ENCODE measurements at regions not wholly inside any gene's neighbourhood (a gene's known extent, or its start where the extent isn't known, plus 50 kb on each side); places are given as distances from the start of the nearest gene placed in this dataset.

DNA sequence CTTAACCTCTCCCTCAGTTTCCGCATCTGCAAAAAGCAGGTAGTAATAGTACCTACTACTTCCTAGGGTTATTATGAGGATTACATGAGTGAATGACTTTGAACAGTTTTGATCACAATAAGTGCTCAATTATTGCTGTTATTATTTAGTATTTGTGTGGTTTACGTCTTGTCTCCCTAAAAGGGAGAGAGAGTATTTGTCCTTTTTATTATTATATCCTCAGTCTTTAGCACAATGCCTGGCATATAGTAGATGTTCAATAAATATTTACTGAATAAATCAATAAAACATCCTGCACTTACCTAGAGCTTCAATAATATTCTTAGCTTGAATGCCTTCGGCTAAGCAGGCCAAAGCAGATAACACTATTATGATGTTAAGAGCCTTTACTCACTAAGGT, 160.0 kb downstream of the TANC2 start (continued):
- TF ChIP-seq, protein P1, sequence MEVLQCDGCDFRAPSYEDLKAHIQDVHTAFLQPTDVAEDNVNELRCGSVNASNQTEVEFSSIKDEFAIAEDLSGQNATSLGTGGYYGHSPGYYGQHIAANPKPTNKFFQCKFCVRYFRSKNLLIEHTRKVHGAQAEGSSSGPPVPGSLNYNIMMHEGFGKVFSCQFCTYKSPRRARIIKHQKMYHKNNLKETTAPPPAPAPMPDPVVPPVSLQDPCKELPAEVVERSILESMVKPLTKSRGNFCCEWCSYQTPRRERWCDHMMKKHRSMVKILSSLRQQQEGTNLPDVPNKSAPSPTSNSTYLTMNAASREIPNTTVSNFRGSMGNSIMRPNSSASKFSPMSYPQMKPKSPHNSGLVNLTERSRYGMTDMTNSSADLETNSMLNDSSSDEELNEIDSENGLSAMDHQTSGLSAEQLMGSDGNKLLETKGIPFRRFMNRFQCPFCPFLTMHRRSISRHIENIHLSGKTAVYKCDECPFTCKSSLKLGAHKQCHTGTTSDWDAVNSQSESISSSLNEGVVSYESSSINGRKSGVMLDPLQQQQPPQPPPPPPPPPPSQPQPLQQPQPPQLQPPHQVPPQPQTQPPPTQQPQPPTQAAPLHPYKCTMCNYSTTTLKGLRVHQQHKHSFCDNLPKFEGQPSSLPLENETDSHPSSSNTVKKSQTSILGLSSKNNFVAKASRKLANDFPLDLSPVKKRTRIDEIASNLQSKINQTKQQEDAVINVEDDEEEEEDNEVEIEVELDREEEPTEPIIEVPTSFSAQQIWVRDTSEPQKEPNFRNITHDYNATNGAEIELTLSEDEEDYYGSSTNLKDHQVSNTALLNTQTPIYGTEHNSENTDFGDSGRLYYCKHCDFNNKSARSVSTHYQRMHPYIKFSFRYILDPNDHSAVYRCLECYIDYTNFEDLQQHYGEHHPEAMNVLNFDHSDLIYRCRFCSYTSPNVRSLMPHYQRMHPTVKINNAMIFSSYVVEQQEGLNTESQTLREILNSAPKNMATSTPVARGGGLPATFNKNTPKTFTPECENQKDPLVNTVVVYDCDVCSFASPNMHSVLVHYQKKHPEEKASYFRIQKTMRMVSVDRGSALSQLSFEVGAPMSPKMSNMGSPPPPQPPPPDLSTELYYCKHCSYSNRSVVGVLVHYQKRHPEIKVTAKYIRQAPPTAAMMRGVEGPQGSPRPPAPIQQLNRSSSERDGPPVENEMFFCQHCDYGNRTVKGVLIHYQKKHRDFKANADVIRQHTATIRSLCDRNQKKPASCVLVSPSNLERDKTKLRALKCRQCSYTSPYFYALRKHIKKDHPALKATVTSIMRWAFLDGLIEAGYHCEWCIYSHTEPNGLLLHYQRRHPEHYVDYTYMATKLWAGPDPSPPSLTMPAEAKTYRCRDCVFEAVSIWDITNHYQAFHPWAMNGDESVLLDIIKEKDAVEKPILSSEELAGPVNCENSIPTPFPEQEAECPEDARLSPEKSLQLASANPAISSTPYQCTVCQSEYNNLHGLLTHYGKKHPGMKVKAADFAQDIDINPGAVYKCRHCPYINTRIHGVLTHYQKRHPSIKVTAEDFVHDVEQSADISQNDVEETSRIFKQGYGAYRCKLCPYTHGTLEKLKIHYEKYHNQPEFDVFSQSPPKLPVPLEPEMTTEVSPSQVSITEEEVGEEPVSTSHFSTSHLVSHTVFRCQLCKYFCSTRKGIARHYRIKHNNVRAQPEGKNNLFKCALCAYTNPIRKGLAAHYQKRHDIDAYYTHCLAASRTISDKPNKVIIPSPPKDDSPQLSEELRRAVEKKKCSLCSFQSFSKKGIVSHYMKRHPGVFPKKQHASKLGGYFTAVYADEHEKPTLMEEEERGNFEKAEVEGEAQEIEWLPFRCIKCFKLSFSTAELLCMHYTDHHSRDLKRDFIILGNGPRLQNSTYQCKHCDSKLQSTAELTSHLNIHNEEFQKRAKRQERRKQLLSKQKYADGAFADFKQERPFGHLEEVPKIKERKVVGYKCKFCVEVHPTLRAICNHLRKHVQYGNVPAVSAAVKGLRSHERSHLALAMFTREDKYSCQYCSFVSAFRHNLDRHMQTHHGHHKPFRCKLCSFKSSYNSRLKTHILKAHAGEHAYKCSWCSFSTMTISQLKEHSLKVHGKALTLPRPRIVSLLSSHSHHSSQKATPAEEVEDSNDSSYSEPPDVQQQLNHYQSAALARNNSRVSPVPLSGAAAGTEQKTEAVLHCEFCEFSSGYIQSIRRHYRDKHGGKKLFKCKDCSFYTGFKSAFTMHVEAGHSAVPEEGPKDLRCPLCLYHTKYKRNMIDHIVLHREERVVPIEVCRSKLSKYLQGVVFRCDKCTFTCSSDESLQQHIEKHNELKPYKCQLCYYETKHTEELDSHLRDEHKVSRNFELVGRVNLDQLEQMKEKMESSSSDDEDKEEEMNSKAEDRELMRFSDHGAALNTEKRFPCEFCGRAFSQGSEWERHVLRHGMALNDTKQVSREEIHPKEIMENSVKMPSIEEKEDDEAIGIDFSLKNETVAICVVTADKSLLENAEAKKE (CRISPR knock-in tag; IDR thresholded peaks at IDR 0.05): no peak
- TF ChIP-seq EZH2 (IDR thresholded peaks at IDR 0.05; ENCODE audit: low read depth, unreplicated experiment) (no peak), NANOG (IDR thresholded peaks at IDR 0.05; ENCODE audit: borderline replicate concordance) (no peak), EZH2phosphoT487 (IDR thresholded peaks at IDR 0.05; ENCODE audit: unreplicated experiment) (no peak), STAT1 (IDR thresholded peaks at IDR 0.05; ENCODE audit: unreplicated experiment) (no peak), JUNB (IDR thresholded peaks at IDR 0.05; ENCODE audit: unreplicated experiment) (no peak)
- TF ChIP-seq, protein P2, sequence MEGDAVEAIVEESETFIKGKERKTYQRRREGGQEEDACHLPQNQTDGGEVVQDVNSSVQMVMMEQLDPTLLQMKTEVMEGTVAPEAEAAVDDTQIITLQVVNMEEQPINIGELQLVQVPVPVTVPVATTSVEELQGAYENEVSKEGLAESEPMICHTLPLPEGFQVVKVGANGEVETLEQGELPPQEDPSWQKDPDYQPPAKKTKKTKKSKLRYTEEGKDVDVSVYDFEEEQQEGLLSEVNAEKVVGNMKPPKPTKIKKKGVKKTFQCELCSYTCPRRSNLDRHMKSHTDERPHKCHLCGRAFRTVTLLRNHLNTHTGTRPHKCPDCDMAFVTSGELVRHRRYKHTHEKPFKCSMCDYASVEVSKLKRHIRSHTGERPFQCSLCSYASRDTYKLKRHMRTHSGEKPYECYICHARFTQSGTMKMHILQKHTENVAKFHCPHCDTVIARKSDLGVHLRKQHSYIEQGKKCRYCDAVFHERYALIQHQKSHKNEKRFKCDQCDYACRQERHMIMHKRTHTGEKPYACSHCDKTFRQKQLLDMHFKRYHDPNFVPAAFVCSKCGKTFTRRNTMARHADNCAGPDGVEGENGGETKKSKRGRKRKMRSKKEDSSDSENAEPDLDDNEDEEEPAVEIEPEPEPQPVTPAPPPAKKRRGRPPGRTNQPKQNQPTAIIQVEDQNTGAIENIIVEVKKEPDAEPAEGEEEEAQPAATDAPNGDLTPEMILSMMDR (conservative IDR thresholded peaks at IDR 0.05; ENCODE audit: low read depth in 2 of 2): no peak
- TF ChIP-seq, protein P3, sequence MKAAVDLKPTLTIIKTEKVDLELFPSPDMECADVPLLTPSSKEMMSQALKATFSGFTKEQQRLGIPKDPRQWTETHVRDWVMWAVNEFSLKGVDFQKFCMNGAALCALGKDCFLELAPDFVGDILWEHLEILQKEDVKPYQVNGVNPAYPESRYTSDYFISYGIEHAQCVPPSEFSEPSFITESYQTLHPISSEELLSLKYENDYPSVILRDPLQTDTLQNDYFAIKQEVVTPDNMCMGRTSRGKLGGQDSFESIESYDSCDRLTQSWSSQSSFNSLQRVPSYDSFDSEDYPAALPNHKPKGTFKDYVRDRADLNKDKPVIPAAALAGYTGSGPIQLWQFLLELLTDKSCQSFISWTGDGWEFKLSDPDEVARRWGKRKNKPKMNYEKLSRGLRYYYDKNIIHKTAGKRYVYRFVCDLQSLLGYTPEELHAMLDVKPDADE (IDR thresholded peaks at IDR 0.05): no peak
